ENCODE measurements at regions not wholly inside any gene's neighbourhood (a gene's known extent, or its start where the extent isn't known, plus 50 kb on each side); places are given as distances from the start of the nearest gene placed in this dataset.

DNA sequence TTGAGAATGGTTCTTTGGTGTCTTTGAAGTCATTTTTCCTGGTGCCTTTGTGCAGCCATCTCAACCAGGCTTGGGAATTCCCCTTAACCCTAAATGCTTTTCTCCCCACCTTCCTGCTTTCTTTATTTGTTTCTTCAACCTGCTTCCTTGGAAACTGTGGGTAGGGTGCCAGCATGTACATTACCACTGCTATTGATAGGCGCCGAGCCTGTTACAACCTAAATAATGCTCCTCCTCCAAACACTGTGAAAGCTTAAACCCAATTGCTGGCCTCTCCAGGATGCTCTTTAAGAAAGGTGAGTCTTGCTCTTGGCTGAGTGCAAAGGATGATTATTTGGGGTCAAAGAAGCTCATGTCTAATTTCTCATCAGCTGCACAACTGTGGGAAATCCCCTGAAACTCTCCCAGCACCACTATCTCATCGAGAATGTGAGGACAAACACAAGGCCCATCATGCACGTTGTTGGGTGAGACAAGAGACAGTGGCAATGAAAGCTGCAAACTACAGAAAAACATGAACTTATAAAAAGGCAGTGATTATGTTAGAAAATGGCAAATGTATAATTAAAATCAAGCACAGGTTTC, 285.5 kb upstream of the IGFBP3 start:
- no peak overlapping the region for H3K4me3 ChIP-seq (ENCODE audit: low read depth, low read length)
- TF ChIP-seq, protein P1, sequence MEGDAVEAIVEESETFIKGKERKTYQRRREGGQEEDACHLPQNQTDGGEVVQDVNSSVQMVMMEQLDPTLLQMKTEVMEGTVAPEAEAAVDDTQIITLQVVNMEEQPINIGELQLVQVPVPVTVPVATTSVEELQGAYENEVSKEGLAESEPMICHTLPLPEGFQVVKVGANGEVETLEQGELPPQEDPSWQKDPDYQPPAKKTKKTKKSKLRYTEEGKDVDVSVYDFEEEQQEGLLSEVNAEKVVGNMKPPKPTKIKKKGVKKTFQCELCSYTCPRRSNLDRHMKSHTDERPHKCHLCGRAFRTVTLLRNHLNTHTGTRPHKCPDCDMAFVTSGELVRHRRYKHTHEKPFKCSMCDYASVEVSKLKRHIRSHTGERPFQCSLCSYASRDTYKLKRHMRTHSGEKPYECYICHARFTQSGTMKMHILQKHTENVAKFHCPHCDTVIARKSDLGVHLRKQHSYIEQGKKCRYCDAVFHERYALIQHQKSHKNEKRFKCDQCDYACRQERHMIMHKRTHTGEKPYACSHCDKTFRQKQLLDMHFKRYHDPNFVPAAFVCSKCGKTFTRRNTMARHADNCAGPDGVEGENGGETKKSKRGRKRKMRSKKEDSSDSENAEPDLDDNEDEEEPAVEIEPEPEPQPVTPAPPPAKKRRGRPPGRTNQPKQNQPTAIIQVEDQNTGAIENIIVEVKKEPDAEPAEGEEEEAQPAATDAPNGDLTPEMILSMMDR (IDR thresholded peaks at IDR 0.05; ENCODE audit: low read depth, low read length): no peak
- TF ChIP-seq, protein P2, sequence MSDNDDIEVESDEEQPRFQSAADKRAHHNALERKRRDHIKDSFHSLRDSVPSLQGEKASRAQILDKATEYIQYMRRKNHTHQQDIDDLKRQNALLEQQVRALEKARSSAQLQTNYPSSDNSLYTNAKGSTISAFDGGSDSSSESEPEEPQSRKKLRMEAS (IDR thresholded peaks at IDR 0.05; ENCODE audit: low read depth, low read length): no peak
- no peak for TF ChIP-seq MYC (IDR thresholded peaks at IDR 0.05; ENCODE audit: low read depth, low read length)
- no peak for TF ChIP-seq POLR2A (IDR thresholded peaks at IDR 0.05; ENCODE audit: extremely low read depth, insufficient read length)
- DNase-seq (ENCODE audit: low read depth): no peak

DNA sequence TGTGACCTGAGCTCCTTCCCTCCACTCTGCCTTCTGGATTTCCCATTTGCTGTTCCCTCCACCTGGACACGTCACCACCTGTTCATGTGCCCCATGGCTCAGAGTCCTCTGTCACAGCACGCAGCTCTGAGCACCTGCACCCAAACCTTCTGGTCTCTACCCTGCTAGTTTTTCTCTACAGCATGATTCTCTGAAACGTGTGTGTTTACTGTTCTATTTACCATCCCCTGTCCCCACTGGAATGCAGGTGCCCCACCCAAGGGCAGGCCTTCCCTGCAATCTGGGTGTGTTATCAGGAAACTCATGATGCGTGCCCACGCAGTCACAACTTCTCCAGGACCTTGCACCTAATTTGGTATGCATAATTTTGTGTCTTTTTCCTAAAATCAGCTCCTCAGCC, 284.4 kb upstream of the IGFBP3 start:
- no peak for DNase-seq (ENCODE audit: low read depth)
- TF ChIP-seq, protein P1 (IDR thresholded peaks at IDR 0.05; ENCODE audit: low read depth, low read length): no peak
- TF ChIP-seq POLR2A (IDR thresholded peaks at IDR 0.05; ENCODE audit: extremely low read depth, insufficient read length) (no peak), MYC (IDR thresholded peaks at IDR 0.05; ENCODE audit: low read depth, low read length) (no peak)
- TF ChIP-seq, protein P2 (IDR thresholded peaks at IDR 0.05; ENCODE audit: low read depth, low read length): no peak
- H3K4me3 ChIP-seq (ENCODE audit: low read depth, low read length): no peak overlapping the region

DNA sequence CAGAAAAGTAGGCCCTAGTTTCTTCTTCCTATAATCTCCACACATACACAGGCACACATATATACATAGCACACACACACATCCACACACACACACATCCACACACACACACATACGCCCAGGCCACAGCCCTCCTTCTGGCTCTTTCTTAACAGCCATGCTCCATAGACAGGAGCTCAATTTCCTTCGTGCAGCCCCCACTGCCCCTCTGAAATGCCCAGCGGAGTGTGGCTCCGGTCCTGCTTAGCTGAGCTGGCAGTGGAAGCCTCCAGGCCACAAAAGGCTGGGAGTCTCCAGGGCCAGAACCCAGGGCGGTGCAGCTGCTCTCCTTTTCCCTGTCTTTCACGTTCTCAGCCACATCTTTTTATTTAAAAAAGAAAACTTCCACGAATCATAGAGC, 282.9 kb upstream of the IGFBP3 start:
- TF ChIP-seq POLR2A (IDR thresholded peaks at IDR 0.05; ENCODE audit: extremely low read depth, insufficient read length) (no peak), MYC (IDR thresholded peaks at IDR 0.05; ENCODE audit: low read depth, low read length) (no peak)
- TF ChIP-seq, protein P2 (IDR thresholded peaks at IDR 0.05; ENCODE audit: low read depth, low read length): no peak
- TF ChIP-seq, protein P1 (IDR thresholded peaks at IDR 0.05; ENCODE audit: low read depth, low read length): no peak
- H3K4me3 ChIP-seq (ENCODE audit: low read depth, low read length): no peak overlapping the region
- no peak for DNase-seq (ENCODE audit: low read depth)

DNA sequence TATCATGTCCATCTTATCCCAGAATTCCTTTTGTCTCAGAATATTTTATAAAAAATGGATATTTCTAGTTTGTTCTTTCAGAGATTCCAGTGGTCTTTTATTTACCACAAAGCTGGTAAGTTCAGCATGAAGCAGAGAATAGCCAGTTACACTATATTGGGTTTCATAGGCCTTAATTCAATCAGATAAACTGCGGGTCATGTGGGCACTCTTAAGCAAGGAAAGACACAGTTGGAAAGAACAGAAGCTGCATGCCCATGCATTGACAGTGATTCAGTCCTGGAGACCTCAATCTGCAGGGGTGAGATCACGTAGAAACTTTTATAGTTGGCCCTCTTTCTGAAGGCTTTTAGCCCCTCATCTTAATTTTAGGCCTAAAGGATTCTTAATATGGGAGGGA, 281.3 kb upstream of the IGFBP3 start:
- no peak overlapping the region for H3K4me3 ChIP-seq (ENCODE audit: low read depth, low read length)
- TF ChIP-seq, protein P2 (IDR thresholded peaks at IDR 0.05; ENCODE audit: low read depth, low read length): no peak
- TF ChIP-seq MYC (IDR thresholded peaks at IDR 0.05; ENCODE audit: low read depth, low read length): no peak
- TF ChIP-seq, protein P1 (IDR thresholded peaks at IDR 0.05; ENCODE audit: low read depth, low read length): no peak
- TF ChIP-seq POLR2A (IDR thresholded peaks at IDR 0.05; ENCODE audit: extremely low read depth, insufficient read length): no peak
- no peak for DNase-seq (ENCODE audit: low read depth)

DNA sequence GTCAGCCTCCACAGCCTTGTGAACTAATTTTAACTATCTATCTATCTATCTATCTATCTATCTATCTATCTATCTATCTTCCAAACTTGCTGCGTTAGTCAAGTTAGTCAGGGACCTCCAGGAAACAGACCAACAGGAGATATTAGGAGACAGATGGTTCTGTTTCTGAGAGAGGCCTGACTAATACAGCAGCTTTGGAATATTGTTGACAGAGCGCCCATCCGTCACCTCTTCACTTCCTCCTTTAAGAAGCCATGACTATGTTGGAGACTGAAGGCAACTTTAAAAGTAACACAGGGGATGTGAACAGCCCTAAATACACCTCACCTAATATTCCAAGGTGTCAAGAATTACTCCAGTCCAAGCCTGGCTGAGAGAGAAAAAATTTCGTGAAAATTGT, 280.9 kb upstream of the IGFBP3 start:
- DNase-seq (ENCODE audit: low read depth): no peak
- no peak overlapping the region for H3K4me3 ChIP-seq (ENCODE audit: low read depth, low read length)
- TF ChIP-seq, protein P1 (IDR thresholded peaks at IDR 0.05; ENCODE audit: low read depth, low read length): no peak
- TF ChIP-seq, protein P2 (IDR thresholded peaks at IDR 0.05; ENCODE audit: low read depth, low read length): no peak
- TF ChIP-seq POLR2A (IDR thresholded peaks at IDR 0.05; ENCODE audit: extremely low read depth, insufficient read length) (no peak), MYC (IDR thresholded peaks at IDR 0.05; ENCODE audit: low read depth, low read length) (no peak)
